NCI-H2029 treated with DMSO at 0.1 percent for 48 hours (cell line): ENCODE measurements at regions not wholly inside any gene's neighbourhood (a gene's known extent, or its start where the extent isn't known, plus 50 kb on each side); places are given as distances from the start of the nearest gene placed in this dataset.
A peak's percentile ranks its signal among the peaks of the same experiment; 100 is the strongest.
"Not testable (repeated sequence)": the region's sequence is repeated elsewhere in the genome, so short reads cannot be mapped to it uniquely, and the experiment has no call there.

ENCODE experiments used
- DNase-seq: peaks from one replicate; lab custom pipeline; 2025; lab: John Stamatoyannopoulos, UW

DNA sequence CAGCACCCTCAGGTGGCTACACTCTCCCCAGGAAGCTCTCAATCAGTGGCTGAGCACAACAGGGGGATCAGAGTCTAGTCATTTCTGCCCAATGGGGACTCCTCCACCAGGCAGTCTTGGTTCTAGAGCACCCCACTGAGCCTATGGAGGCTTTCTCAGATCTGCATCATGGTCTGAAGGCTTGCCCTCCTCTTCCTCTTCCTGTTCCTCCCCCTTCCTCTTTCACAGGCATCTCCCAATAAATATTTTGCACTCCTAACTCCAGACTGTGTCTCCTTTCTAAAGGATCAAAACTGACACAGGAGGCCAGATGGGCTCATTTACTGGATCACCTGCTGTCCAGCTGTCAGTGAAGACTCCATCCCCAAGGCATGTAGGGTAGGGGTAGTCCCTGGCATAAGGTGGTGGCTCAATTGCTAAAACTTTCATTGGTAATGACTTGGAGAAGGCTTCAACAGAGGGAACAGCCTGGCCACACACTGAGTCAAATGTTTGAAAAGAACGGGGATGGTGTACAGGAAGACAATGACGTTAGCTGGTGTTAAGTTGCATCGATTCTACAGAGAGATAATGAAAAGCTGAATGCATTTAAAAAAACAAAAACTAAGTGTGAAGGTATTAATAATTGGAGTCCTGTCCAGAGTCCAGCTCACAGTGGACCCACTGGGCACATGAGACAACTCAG lies 84.2 kb upstream of the SLC2A1 start:
- no peak for DNase-seq

DNA sequence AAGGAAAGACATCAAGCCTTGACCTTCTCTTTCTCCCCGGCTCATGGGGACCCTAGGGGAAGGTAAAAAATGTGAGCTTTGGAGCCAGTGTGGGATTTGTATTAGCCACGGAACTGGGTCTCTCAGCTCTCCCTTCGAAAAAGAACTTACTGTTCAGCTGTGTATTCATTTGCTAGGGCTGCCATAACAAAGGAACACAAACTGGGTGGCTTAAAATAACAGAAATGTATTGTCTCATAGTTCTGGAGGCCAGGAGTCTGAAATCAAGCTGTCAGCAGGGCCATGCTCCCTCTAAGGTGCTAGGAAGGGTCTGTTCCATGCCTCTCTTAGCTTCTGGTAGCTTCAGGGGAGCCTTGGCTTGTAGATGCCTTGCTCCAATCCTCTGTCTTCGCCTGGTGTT lies 83.5 kb upstream of the SLC2A1 start:
- no peak for DNase-seq

DNA sequence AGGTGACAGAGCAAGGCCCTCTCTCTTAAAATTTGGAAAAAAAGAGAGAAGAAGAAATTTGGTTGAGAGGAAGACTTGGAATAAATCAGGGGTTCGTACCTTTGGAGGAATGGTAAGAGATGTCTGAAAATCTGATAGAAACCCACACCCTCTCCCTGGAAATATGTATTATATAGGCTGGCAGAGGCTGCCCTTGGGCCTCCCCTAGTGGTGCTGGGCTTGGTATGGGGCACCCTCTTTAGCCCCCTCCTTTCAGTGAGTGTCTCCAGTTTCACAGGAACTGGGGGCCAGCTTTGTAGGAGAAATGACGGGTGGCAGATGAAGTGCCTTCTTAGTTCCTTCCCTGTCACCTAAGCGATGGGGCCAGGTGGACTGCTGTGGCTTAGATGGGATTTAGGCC lies 82.9 kb upstream of the SLC2A1 start:
- DNase-seq, result no peak

DNA sequence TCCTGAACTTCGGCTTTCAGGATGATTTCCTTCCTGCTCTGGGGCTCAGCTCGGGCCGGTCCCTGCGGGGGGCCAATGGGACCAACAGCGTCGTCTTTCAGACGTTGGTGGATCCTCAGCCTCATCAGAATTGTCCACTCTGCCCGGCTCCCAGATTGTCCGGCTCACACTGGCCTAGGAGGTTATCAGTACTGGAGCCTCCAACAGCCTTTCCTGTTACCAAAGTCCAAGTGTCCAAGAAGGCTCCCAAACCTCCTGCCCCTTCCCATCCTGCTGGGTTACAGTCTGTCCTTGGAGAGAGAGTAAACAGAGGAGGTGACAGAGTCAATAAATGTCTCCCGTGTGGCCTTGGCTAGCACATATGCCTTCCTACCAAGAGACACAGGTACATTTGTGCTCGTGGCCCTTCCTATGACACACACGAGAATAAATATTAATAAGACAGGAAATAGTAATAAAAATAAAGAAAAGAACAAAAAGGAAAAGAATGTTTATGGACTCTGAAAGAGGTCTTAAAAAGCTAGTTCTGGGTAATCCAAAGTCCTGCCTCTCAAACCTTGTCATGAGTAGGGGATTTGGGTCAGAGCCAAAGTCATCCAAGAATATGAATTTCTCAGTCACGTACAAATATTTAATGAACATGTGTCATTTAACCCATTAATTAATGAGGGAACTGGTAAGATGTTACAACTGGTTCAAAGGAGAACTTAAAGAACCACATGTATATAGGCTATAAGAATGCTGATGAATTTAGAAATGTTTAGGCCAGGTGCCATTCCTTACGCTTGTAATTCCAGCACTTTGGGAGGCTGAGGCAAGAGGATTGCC lies 80.8 kb upstream of the SLC2A1 start:
- DNase-seq, result peak; percentile 14

- DNase-seq, result no peak
Observed at GRCh38 chr1:43038232-43038935, 79.7 kb upstream of the SLC2A1 start.

GRCh38 chr1:43037466-43037865 lies 78.8 kb upstream of the SLC2A1 start:
- DNase-seq, result no peak

GRCh38 chr1:43036932-43037331 lies 78.3 kb upstream of the SLC2A1 start:
- no peak for DNase-seq

DNA sequence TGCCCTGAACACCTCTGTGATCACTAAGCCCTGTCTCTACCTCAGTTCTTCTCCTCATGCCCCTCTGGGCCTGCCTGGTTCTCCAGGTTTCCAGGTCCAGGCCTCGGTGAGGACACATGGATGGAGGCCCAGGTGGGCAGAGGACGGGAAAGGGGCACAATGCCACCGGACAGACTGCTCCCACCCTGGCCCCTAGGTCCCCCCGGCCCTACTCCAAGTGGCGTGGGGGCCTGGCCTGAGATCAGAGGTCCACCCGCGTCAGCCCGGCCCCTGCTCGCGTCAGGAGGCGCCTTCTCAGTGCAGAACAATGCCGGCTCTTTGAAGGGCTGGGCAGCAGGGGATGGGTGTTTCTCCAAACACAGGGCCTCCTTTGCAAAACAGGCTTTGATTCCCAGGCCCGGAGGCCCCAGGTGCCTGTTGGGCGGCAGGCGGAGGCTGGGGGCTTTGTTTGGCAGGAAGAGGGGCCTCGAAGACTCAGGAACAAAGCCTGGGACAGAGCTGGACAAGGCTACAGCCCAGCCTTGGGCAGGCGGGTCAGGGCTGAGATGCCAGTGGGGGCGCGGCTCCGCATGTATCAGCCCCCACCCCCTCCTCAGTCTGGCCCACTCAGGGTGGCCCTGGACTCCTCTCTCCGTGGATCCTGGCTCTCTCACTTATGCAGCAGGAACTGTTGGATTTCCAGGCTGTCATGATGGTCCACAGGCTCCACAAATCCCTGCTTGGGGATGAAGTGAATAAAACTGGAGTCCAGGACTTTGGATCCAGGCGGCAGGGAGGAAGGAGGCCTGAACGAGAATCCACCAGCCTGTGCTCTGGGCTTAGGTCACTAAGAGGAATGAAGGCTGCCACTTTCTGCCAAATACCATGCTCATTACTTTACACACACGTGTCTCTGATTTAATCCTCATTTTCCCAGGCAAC lies 77.4 kb upstream of the SLC2A1 start:
- DNase-seq, result no peak

GRCh38 chr1:43034778-43035177 lies 76.1 kb upstream of the SLC2A1 start:
- no peak for DNase-seq

- DNase-seq, result no peak
Observed at GRCh38 chr1:43034195-43034658, 75.6 kb upstream of the SLC2A1 start.

- DNase-seq, result no peak
Observed at GRCh38 chr1:43031316-43032203, 72.9 kb upstream of the SLC2A1 start.

- DNase-seq, result no peak
Observed at GRCh38 chr1:43024905-43025304, 66.2 kb upstream of the SLC2A1 start.

GRCh38 chr1:43021547-43022474 lies 63.1 kb upstream of the SLC2A1 start:
- DNase-seq, result no peak

- no peak for DNase-seq
Observed at GRCh38 chr1:43019226-43019625, 60.6 kb upstream of the SLC2A1 start.

DNA sequence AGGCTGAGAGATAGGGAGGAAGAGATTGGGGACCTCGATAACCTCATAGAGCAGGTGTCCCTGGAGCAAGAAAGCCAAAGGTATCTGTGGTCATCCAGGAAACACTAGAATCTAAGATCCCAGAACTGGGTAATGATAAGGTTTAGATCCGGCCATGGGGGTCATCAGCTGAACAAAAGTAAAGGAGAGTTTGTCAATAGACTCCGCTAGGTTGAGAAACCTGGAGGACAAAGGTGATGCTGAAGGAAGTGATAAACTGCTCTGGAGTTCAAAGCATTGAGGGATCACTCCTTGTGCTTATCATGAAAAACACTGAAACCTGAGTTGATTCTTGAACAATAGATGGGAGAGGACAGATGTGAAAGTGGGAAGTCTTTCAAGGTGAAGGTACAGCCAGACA lies 59.5 kb upstream of the SLC2A1 start:
- no peak for DNase-seq

- DNase-seq, result no peak
Observed at GRCh38 chr1:43015269-43015668, 56.6 kb upstream of the SLC2A1 start.

DNA sequence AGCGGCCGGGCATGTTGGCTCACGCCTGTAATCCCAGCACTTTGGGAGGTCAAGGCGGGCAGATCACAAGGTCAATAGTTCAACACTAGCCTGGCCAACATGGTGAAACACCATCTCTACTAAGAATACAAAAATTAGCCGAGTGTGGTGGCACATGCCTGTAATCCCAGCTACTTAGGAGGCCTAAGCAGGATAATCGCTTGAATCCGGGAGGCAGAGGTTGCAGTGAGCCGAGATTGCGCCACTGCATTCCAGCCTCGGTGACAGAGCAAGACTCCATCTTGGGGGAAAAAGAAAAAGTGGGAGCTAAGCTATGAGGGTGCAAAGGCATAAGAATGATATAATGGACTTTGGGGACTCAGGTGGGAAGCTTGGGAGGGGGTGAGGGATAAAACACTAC lies 55.9 kb upstream of the SLC2A1 start:
- DNase-seq, result not testable (repeated sequence)

- no peak for DNase-seq
Observed at GRCh38 chr1:43011020-43011419, 52.4 kb upstream of the SLC2A1 start.

DNA sequence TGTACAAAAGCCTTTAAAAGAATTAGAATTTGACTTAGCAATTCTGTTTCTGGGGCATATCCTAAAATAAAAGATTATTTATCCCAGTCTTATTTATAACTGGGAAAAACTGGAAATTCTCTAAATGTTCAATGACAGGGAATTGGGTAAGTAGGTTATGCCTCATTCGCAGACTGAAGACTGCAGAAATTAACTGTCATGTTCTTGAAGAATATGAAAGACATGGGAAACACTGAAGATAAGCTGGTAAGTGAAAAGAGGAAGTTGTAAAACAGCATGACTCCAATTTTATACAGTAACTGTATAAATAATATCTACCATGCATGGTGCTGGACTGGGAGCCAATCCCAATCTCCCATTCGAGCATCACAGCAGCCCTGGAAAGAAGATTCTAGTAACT lies 50.6 kb upstream of the SLC2A1 start:
- no peak for DNase-seq
